NCI-H146 treated with DMSO at 0.1 percent for 48 hours (cell line): ENCODE measurements at regions not wholly inside any gene's neighbourhood (a gene's known extent, or its start where the extent isn't known, plus 50 kb on each side); places are given as distances from the start of the nearest gene placed in this dataset.

Experiments used
- DNase-seq: peaks from one replicate; lab custom pipeline; 2025; ENCODE audit not compliant: unreplicated experiment; lab: John Stamatoyannopoulos, UW

- DNase-seq = no peak
These were observed 63.0 kb upstream of the TPRG1 start for GRCh38 chr3:189108735-189109134.

GRCh38 chr3:189109145-189109544 lies 62.6 kb upstream of the TPRG1 start:
- no peak for DNase-seq

- DNase-seq = no peak
These were observed 54.7 kb upstream of the TPRG1 start for GRCh38 chr3:189117087-189117486.

- DNase-seq = no peak
These were observed 52.9 kb upstream of the TPRG1 start for GRCh38 chr3:189118896-189119295.

- no peak for DNase-seq
These were observed 51.8 kb upstream of the TPRG1 start for GRCh38 chr3:189119950-189120349.

- no peak for DNase-seq
These were observed 50.7 kb upstream of the TPRG1 start for GRCh38 chr3:189121092-189121491.
